ENCODE measurements at regions not wholly inside any gene's neighbourhood (a gene's known extent, or its start where the extent isn't known, plus 50 kb on each side); places are given as distances from the start of the nearest gene placed in this dataset.
A peak's percentile ranks its signal among the peaks of the same experiment; 100 is the strongest.
"Not testable (repeated sequence)": the region's sequence is repeated elsewhere in the genome, so short reads cannot be mapped to it uniquely, and the experiment has no call there.

- DNase-seq = no peak
Measured at GRCh38 chr3:193124861-193125260, 116.2 kb upstream of the PLAAT1 start.

- no peak for DNase-seq
Measured at GRCh38 chr3:193129607-193130006, 111.4 kb upstream of the PLAAT1 start.

- no peak for DNase-seq
Measured at GRCh38 chr3:193130576-193130975, 110.4 kb upstream of the PLAAT1 start.

GRCh38 chr3:193132241-193132640 is 108.8 kb upstream of the PLAAT1 start:
- no peak for DNase-seq

GRCh38 chr3:193132964-193133363 is 108.1 kb upstream of the PLAAT1 start:
- no peak for DNase-seq

GRCh38 chr3:193134856-193135255 is 106.2 kb upstream of the PLAAT1 start:
- DNase-seq = no peak

GRCh38 chr3:193140381-193140780 is 100.6 kb upstream of the PLAAT1 start:
- DNase-seq = no peak

GRCh38 chr3:193145248-193145647 is 95.8 kb upstream of the PLAAT1 start:
- DNase-seq = no peak

- no peak for DNase-seq
Measured at GRCh38 chr3:193148688-193149473, 92.1 kb upstream of the PLAAT1 start.

GRCh38 chr3:193149998-193150397 is 91.0 kb upstream of the PLAAT1 start:
- DNase-seq = no peak

- DNase-seq = not testable (repeated sequence)
Measured at GRCh38 chr3:193155044-193155781, 85.8 kb upstream of the PLAAT1 start.

- no peak for DNase-seq
Measured at GRCh38 chr3:193157051-193157450, 84.0 kb upstream of the PLAAT1 start.

GRCh38 chr3:193165431-193166120 is 75.4 kb upstream of the PLAAT1 start:
- peak; percentile 25 for DNase-seq

- DNase-seq = no peak
Measured at GRCh38 chr3:193168931-193169330, 72.1 kb upstream of the PLAAT1 start.

GRCh38 chr3:193174140-193174539 is 66.9 kb upstream of the PLAAT1 start:
- DNase-seq = no peak

GRCh38 chr3:193179332-193180012 is 61.5 kb upstream of the PLAAT1 start:
- not testable (repeated sequence) for DNase-seq

GRCh38 chr3:193187070-193187722 is 53.8 kb upstream of the PLAAT1 start:
- DNase-seq = no peak

- DNase-seq = peak; percentile 95
Measured at GRCh38 chr3:193190146-193190786, 50.8 kb upstream of the PLAAT1 start.
